Activated B cell treated with CpG ODN at 0.5 μM for 24 hours (primary cell): ENCODE measurements at regions not wholly inside any gene's neighbourhood (a gene's known extent, or its start where the extent isn't known, plus 50 kb on each side); places are given as distances from the start of the nearest gene placed in this dataset.

ENCODE experiments used
- ATAC-seq: fragments of 200-7000 bp; cut with Tn5 transposase; one replicate; pipeline ENCODE4 v1.10.0; 2021; ENCODE audit warnings: low read depth, mild to moderate bottlenecking, moderate library complexity
- CTCF ChIA-PET: fragments of 350-600 bp; sonication (Branson Sonifier 250); formaldehyde crosslinking; loops from one replicate; lab custom pipeline; 2021; ENCODE audit warnings: antibody characterized with exemption; lab: Charles Lee
- POLR2A ChIA-PET: fragments of 350-600 bp; sonication (Branson Sonifier 250); formaldehyde crosslinking; loops from one replicate; lab custom pipeline; 2021; ENCODE audit warnings: antibody characterized with exemption; lab: Charles Lee
- DNase-seq: peaks from one replicate; pipeline ENCODE4 v3.0.0; 2022
- H3K27ac Mint-ChIP-seq: one replicate; pipeline ENCODE4 v1.8.0; 2020; ENCODE audit warnings: mixed read lengths
- H3K27me3 Mint-ChIP-seq: one replicate; pipeline ENCODE4 v1.8.0; 2021; ENCODE audit warnings: mixed read lengths
- H3K36me3 Mint-ChIP-seq: one replicate; pipeline ENCODE4 v1.8.0; 2021; ENCODE audit warnings: low read depth, mixed read lengths
- H3K4me1 Mint-ChIP-seq: one replicate; pipeline ENCODE4 v1.8.0; 2021; ENCODE audit warnings: mixed read lengths
- H3K4me3 Mint-ChIP-seq: one replicate; pipeline ENCODE4 v1.8.0; 2020; ENCODE audit warnings: mild to moderate bottlenecking, mixed read lengths
- H3K9me3 Mint-ChIP-seq: one replicate; pipeline ENCODE4 v1.8.0; 2020; ENCODE audit warnings: mixed read lengths
- CTCF ChIP-seq: fragments of 200-600 bp; IDR thresholded peaks from one replicate; pipeline ENCODE4 v1.8.0; 2022; ENCODE audit warnings: antibody characterized with exemption, mild to moderate bottlenecking
- intact Hi-C: fragments of 100-400 bp; cut with micrococcal nuclease; formaldehyde crosslinking; loops from one replicate; pipeline ENCODE4 v1.15.1; 2024

- intact Hi-C loops: no loop called here
- Mint-ChIP-seq H3K9me3 (no peaks in the 10 kb centered on the region), H3K4me1 (no peaks in the 10 kb centered on the region), H3K36me3 (no peaks in the 10 kb centered on the region), H3K27me3 (no peaks in the 10 kb centered on the region), H3K4me3 (no peak overlapping the region), H3K27ac (no peak overlapping the region)
- ChIA-PET CTCF (no interaction called here), POLR2A (no interaction called here)
- DNase-seq (no peak), ATAC-seq (no peak)
- no peak for TF ChIP-seq CTCF
Measured at GRCh38 chr15:29383367-29383766, 113.7 kb upstream of the NSMCE3 start.

- no peaks in the 10 kb centered on the region for H3K36me3 Mint-ChIP-seq
- no peaks in the 10 kb centered on the region for H3K9me3 Mint-ChIP-seq
- no peaks in the 10 kb centered on the region for H3K4me1 Mint-ChIP-seq
- H3K27ac Mint-ChIP-seq: no peak overlapping the region
- CTCF ChIA-PET: no interaction called here
- DNase-seq (no peak), ATAC-seq (no peak)
- intact Hi-C loops: no loop called here
- TF ChIP-seq CTCF: no peak
- no peak overlapping the region for H3K4me3 Mint-ChIP-seq
- no peaks in the 10 kb centered on the region for H3K27me3 Mint-ChIP-seq
- POLR2A ChIA-PET: no interaction called here
Measured at GRCh38 chr15:29382862-29383261, 113.2 kb upstream of the NSMCE3 start.

- Mint-ChIP-seq H3K9me3 (no peaks in the 10 kb centered on the region), H3K27ac (no peak overlapping the region), H3K4me3 (no peak overlapping the region), H3K27me3 (no peaks in the 10 kb centered on the region), H3K4me1 (no peaks in the 10 kb centered on the region), H3K36me3 (no peaks in the 10 kb centered on the region)
- intact Hi-C loops: no loop called here
- ChIA-PET CTCF (no interaction called here), POLR2A (no interaction called here)
- ATAC-seq (no peak), DNase-seq (no peak)
- TF ChIP-seq CTCF: no peak
Measured at GRCh38 chr15:29380466-29380865, 110.8 kb upstream of the NSMCE3 start.

GRCh38 chr15:29379647-29380046 is 110.0 kb upstream of the NSMCE3 start:
- no peaks in the 10 kb centered on the region for H3K9me3 Mint-ChIP-seq
- no peak for DNase-seq
- no peak for TF ChIP-seq CTCF
- H3K4me1 Mint-ChIP-seq: no peaks in the 10 kb centered on the region
- no peak overlapping the region for H3K4me3 Mint-ChIP-seq
- no peaks in the 10 kb centered on the region for H3K36me3 Mint-ChIP-seq
- intact Hi-C loops: no loop called here
- H3K27me3 Mint-ChIP-seq: no peaks in the 10 kb centered on the region
- ATAC-seq: no peak
- ChIA-PET CTCF (no interaction called here), POLR2A (no interaction called here)
- H3K27ac Mint-ChIP-seq: no peak overlapping the region

GRCh38 chr15:29377161-29377560 is 107.5 kb upstream of the NSMCE3 start:
- no peaks in the 10 kb centered on the region for H3K4me1 Mint-ChIP-seq
- H3K9me3 Mint-ChIP-seq: no peaks in the 10 kb centered on the region
- TF ChIP-seq CTCF: no peak
- ChIA-PET CTCF (no interaction called here), POLR2A (no interaction called here)
- no peak overlapping the region for H3K4me3 Mint-ChIP-seq
- ATAC-seq: no peak
- intact Hi-C loops: no loop called here
- no peak overlapping the region for H3K27ac Mint-ChIP-seq
- H3K27me3 Mint-ChIP-seq: peaks cover 2% of the 10 kb centered on the region
- no peaks in the 10 kb centered on the region for H3K36me3 Mint-ChIP-seq
- no peak for DNase-seq
